OCI-LY7 (cell line): ENCODE measurements at regions not wholly inside any gene's neighbourhood (a gene's known extent, or its start where the extent isn't known, plus 50 kb on each side); places are given as distances from the start of the nearest gene placed in this dataset.
"Not testable (repeated sequence)": the region's sequence is repeated elsewhere in the genome, so short reads cannot be mapped to it uniquely, and the experiment has no call there.

Experiments used
- EZH2phosphoT487 ChIP-seq: fragments of 200-600 bp; sonication (generic); IDR thresholded peaks from 2 replicates; pipeline ENCODE4 v1.6.1; 2018; ENCODE audit warnings: low read depth, borderline replicate concordance, mild to moderate bottlenecking, mixed run types, antibody characterized with exemption, low read length, moderate library complexity, mixed read lengths
- TF ChIP-seq, protein P1 (sequence below): fragments of 200-600 bp; sonication (generic); conservative IDR thresholded peaks from 2 replicates; pipeline ENCODE4 v1.5.1; 2014; ENCODE audit warnings: mild to moderate bottlenecking, antibody characterized with exemption, low read length, moderate library complexity, mixed read lengths

DNA sequence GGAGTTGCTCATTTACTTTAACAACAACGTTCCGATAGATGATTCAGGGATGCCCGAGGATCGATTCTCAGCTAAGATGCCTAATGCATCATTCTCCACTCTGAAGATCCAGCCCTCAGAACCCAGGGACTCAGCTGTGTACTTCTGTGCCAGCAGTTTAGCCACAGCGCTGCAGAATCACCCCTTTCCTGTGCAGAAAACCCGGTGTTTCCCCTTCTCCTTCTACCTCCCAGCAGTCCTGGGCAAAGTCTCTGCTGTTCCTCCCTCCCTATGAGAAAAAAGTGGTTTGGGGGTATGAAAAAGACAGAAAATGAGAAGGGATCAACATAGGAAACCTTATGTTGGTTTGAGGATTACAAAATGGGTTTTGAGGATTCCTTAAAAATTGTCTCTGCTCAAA is 188.5 kb upstream of the PRSS1 start:
- TF ChIP-seq EZH2phosphoT487: not testable (repeated sequence)
- TF ChIP-seq, protein P1, sequence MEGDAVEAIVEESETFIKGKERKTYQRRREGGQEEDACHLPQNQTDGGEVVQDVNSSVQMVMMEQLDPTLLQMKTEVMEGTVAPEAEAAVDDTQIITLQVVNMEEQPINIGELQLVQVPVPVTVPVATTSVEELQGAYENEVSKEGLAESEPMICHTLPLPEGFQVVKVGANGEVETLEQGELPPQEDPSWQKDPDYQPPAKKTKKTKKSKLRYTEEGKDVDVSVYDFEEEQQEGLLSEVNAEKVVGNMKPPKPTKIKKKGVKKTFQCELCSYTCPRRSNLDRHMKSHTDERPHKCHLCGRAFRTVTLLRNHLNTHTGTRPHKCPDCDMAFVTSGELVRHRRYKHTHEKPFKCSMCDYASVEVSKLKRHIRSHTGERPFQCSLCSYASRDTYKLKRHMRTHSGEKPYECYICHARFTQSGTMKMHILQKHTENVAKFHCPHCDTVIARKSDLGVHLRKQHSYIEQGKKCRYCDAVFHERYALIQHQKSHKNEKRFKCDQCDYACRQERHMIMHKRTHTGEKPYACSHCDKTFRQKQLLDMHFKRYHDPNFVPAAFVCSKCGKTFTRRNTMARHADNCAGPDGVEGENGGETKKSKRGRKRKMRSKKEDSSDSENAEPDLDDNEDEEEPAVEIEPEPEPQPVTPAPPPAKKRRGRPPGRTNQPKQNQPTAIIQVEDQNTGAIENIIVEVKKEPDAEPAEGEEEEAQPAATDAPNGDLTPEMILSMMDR: not testable (repeated sequence)
